ENCODE measurements at regions not wholly inside any gene's neighbourhood (a gene's known extent, or its start where the extent isn't known, plus 50 kb on each side); places are given as distances from the start of the nearest gene placed in this dataset.

- no peaks in the 10 kb centered on the region for H3K27me3 Mint-ChIP-seq
- peaks cover 0 to 2% (median 0%) of the 10 kb centered on the region in 3 donors for H3K9me3 Mint-ChIP-seq
- H3K4me3 Mint-ChIP-seq: no peak overlapping the region
- H3K4me1 Mint-ChIP-seq: no peaks in the 10 kb centered on the region
- no peak overlapping the region for H3K27ac Mint-ChIP-seq
- no peaks in the 10 kb centered on the region for H3K36me3 Mint-ChIP-seq
Measured at GRCh38 chr15:39183164-39183881, 397.6 kb upstream of the THBS1 start.

- Mint-ChIP-seq H3K36me3 (no peaks in the 10 kb centered on the region), H3K9me3 (peaks cover 0 to 2% (median 0%) of the 10 kb centered on the region in 3 donors), H3K4me3 (no peak overlapping the region), H3K27ac (no peak overlapping the region), H3K27me3 (no peaks in the 10 kb centered on the region), H3K4me1 (no peaks in the 10 kb centered on the region)
Measured at GRCh38 chr15:39184701-39185390, 396.0 kb upstream of the THBS1 start.

GRCh38 chr15:39188314-39188713, 392.6 kb upstream of the THBS1 start:
- Mint-ChIP-seq H3K27me3 (peaks cover 4% of the 10 kb centered on the region), H3K27ac (no peak overlapping the region), H3K4me3 (no peak overlapping the region), H3K36me3 (no peaks in the 10 kb centered on the region), H3K9me3 (peaks cover 0 to 1% (median 0%) of the 10 kb centered on the region in 3 donors), H3K4me1 (no peaks in the 10 kb centered on the region)

GRCh38 chr15:39188930-39189329, 391.9 kb upstream of the THBS1 start:
- peaks cover 0 to 1% (median 0%) of the 10 kb centered on the region in 3 donors for H3K9me3 Mint-ChIP-seq
- peaks cover 4% of the 10 kb centered on the region for H3K27me3 Mint-ChIP-seq
- H3K27ac Mint-ChIP-seq: no peak overlapping the region
- no peaks in the 10 kb centered on the region for H3K36me3 Mint-ChIP-seq
- no peak overlapping the region for H3K4me3 Mint-ChIP-seq
- H3K4me1 Mint-ChIP-seq: no peaks in the 10 kb centered on the region

GRCh38 chr15:39191871-39192291, 389.0 kb upstream of the THBS1 start:
- Mint-ChIP-seq H3K4me3 (no peak overlapping the region), H3K27me3 (peaks cover 4% of the 10 kb centered on the region), H3K36me3 (no peaks in the 10 kb centered on the region), H3K4me1 (no peaks in the 10 kb centered on the region), H3K9me3 (peaks cover 0 to 1% (median 0%) of the 10 kb centered on the region in 3 donors), H3K27ac (no peak overlapping the region)

- peaks cover 0 to 1% (median 0%) of the 10 kb centered on the region in 3 donors for H3K9me3 Mint-ChIP-seq
- no peak overlapping the region for H3K27ac Mint-ChIP-seq
- H3K27me3 Mint-ChIP-seq: peaks cover 4% of the 10 kb centered on the region
- no peaks in the 10 kb centered on the region for H3K36me3 Mint-ChIP-seq
- no peaks in the 10 kb centered on the region for H3K4me1 Mint-ChIP-seq
- H3K4me3 Mint-ChIP-seq: no peak overlapping the region
Measured at GRCh38 chr15:39192351-39192750, 388.5 kb upstream of the THBS1 start.

GRCh38 chr15:39192979-39193560, 387.8 kb upstream of the THBS1 start:
- Mint-ChIP-seq H3K36me3 (no peaks in the 10 kb centered on the region), H3K27me3 (peaks cover 4% of the 10 kb centered on the region), H3K27ac (no peak overlapping the region), H3K4me1 (no peaks in the 10 kb centered on the region), H3K9me3 (peaks cover 0 to 1% (median 0%) of the 10 kb centered on the region in 3 donors), H3K4me3 (no peak overlapping the region)

- no peaks in the 10 kb centered on the region for H3K4me1 Mint-ChIP-seq
- peaks cover 0 to 1% (median 0%) of the 10 kb centered on the region in 3 donors for H3K9me3 Mint-ChIP-seq
- H3K4me3 Mint-ChIP-seq: no peak overlapping the region
- no peak overlapping the region for H3K27ac Mint-ChIP-seq
- H3K36me3 Mint-ChIP-seq: no peaks in the 10 kb centered on the region
- H3K27me3 Mint-ChIP-seq: peaks cover 4% of the 10 kb centered on the region
Measured at GRCh38 chr15:39193611-39194010, 387.3 kb upstream of the THBS1 start.

GRCh38 chr15:39194106-39194830, 386.6 kb upstream of the THBS1 start:
- Mint-ChIP-seq H3K9me3 (peaks cover 0 to 1% (median 0%) of the 10 kb centered on the region in 3 donors), H3K36me3 (no peaks in the 10 kb centered on the region), H3K4me3 (no peak overlapping the region), H3K4me1 (no peaks in the 10 kb centered on the region), H3K27me3 (peaks cover 4% of the 10 kb centered on the region), H3K27ac (no peak overlapping the region)

GRCh38 chr15:39195961-39196486, 384.9 kb upstream of the THBS1 start:
- H3K36me3 Mint-ChIP-seq: no peaks in the 10 kb centered on the region
- H3K4me1 Mint-ChIP-seq: no peaks in the 10 kb centered on the region
- H3K9me3 Mint-ChIP-seq: peaks cover 0 to 1% (median 0%) of the 10 kb centered on the region in 3 donors
- H3K4me3 Mint-ChIP-seq: no peak overlapping the region
- no peak overlapping the region for H3K27ac Mint-ChIP-seq
- H3K27me3 Mint-ChIP-seq: peaks cover 2% of the 10 kb centered on the region

- H3K4me3 Mint-ChIP-seq: no peak overlapping the region
- no peaks in the 10 kb centered on the region for H3K36me3 Mint-ChIP-seq
- H3K27ac Mint-ChIP-seq: no peak overlapping the region
- no peaks in the 10 kb centered on the region for H3K4me1 Mint-ChIP-seq
- no peaks in the 10 kb centered on the region for H3K9me3 Mint-ChIP-seq
- no peaks in the 10 kb centered on the region for H3K27me3 Mint-ChIP-seq
Measured at GRCh38 chr15:39198044-39199000, 382.6 kb upstream of the THBS1 start.

- H3K36me3 Mint-ChIP-seq: no peaks in the 10 kb centered on the region
- no peaks in the 10 kb centered on the region for H3K4me1 Mint-ChIP-seq
- H3K27me3 Mint-ChIP-seq: no peaks in the 10 kb centered on the region
- no peak overlapping the region for H3K4me3 Mint-ChIP-seq
- H3K9me3 Mint-ChIP-seq: no peaks in the 10 kb centered on the region
- H3K27ac Mint-ChIP-seq: no peak overlapping the region
Measured at GRCh38 chr15:39199076-39199475, 381.8 kb upstream of the THBS1 start.

- no peaks in the 10 kb centered on the region for H3K27me3 Mint-ChIP-seq
- H3K36me3 Mint-ChIP-seq: no peaks in the 10 kb centered on the region
- H3K4me3 Mint-ChIP-seq: no peak overlapping the region
Measured at GRCh38 chr15:39200586-39200985, 380.3 kb upstream of the THBS1 start.

GRCh38 chr15:39202641-39203040, 378.2 kb upstream of the THBS1 start:
- Mint-ChIP-seq H3K27me3 (no peaks in the 10 kb centered on the region), H3K36me3 (no peaks in the 10 kb centered on the region), H3K9me3 (peaks cover 0 to 2% (median 0%) of the 10 kb centered on the region in 3 donors), H3K4me3 (no peak overlapping the region), H3K27ac (no peak overlapping the region), H3K4me1 (no peaks in the 10 kb centered on the region)

More at GRCh38 chr15:39200586-39200985, 380.3 kb upstream of the THBS1 start:
- Mint-ChIP-seq H3K27ac (peak overlapping the region in 1 of 3 donors; percentile 69), H3K9me3 (no peaks in the 10 kb centered on the region), H3K4me1 (no peaks in the 10 kb centered on the region)
